ENCODE measurements at regions not wholly inside any gene's neighbourhood (a gene's known extent, or its start where the extent isn't known, plus 50 kb on each side); places are given as distances from the start of the nearest gene placed in this dataset.

GRCh38 chr5:165795073-165795472 lies 2289.7 kb downstream of the MAT2B start:
- no peak for DNase-seq (ENCODE audit: low read depth)
- TF ChIP-seq CTCF (IDR thresholded peaks at IDR 0.05; ENCODE audit: control insufficient read depth, extremely low read depth, insufficient read depth) = no peak
- H3K4me3 ChIP-seq (ENCODE audit: low read depth, low read length) = no peak overlapping the region

DNA sequence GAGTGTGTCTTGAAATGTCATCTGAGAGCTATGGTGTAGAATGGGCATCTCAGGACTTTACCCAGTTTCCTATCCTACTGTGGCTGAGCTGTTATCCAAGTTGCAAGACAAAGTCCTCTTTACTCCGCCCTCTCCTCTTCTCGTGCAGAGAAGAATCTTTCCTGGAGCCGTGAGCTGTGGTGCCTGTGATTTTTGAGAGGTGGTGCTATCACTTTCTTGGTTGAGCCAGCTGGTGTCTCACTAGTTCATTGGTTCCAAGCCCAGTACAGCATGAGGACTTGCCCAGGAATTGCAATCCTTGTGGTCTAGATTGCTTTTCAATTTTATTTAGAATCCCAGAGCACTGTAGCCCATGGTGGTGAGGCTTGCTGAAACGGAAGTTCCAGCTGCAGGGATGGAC lies 2300.3 kb downstream of the MAT2B start:
- no peak for TF ChIP-seq CTCF (IDR thresholded peaks at IDR 0.05; ENCODE audit: control insufficient read depth, extremely low read depth, insufficient read depth)
- no peak for DNase-seq (ENCODE audit: low read depth)
- no peak overlapping the region for H3K4me3 ChIP-seq (ENCODE audit: low read depth, low read length)

- TF ChIP-seq CTCF (IDR thresholded peaks at IDR 0.05; ENCODE audit: control insufficient read depth, extremely low read depth, insufficient read depth) = no peak
- peak; percentile 91 for DNase-seq (ENCODE audit: low read depth)
- H3K4me3 ChIP-seq (ENCODE audit: low read depth, low read length) = no peak overlapping the region
Observed at GRCh38 chr5:165808335-165808734, 2302.9 kb downstream of the MAT2B start.

GRCh38 chr5:165809914-165810313 lies 2304.5 kb downstream of the MAT2B start:
- DNase-seq (ENCODE audit: low read depth) = no peak
- TF ChIP-seq CTCF (IDR thresholded peaks at IDR 0.05; ENCODE audit: control insufficient read depth, extremely low read depth, insufficient read depth) = no peak
- H3K4me3 ChIP-seq (ENCODE audit: low read depth, low read length) = no peak overlapping the region

DNA sequence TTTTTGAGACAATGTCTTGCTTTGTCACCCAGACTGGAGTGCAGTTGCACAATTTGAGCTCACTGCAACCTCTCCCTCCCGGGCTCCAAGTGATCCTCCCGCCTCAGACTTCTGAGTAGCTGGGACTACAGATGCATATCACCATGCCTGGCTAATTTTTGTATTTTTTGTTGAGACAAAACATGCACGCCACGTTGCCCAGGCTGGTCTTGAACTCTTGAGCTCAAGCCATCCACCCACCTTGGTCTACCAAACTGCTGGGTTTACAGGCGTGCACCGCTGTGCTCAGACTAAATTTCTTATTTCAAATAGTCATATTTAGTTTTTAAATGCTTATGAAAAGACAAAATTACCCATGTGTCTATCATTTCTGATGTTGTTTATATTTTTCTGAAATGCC lies 2324.1 kb downstream of the MAT2B start:
- TF ChIP-seq CTCF (IDR thresholded peaks at IDR 0.05; ENCODE audit: control insufficient read depth, extremely low read depth, insufficient read depth) = no peak
- H3K4me3 ChIP-seq (ENCODE audit: low read depth, low read length) = no peak overlapping the region
- DNase-seq (ENCODE audit: low read depth) = no peak

- H3K4me3 ChIP-seq (ENCODE audit: low read depth, low read length) = no peak overlapping the region
- no peak for DNase-seq (ENCODE audit: low read depth)
- TF ChIP-seq CTCF (IDR thresholded peaks at IDR 0.05; ENCODE audit: control insufficient read depth, extremely low read depth, insufficient read depth) = no peak
Observed at GRCh38 chr5:165834891-165835290, 2329.5 kb downstream of the MAT2B start.

DNA sequence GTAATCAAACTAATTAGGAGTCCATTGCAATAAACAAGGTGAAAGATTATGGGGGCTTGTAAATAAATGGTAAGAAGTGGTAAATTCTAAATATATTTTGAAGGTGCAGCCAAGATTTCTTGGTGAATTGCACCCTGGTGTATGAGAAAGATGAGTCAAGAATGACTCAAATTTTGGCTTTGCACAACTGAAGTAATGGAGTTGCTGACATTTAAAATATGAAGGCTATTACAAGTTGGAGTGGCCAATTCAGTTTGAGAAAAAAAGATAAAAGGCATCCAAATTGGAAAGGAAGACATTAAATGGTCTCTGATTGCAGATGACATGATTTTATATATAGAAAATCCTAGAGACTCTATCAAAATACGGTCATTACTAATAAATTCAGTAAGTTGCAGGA lies 2330.6 kb downstream of the MAT2B start:
- no peak for TF ChIP-seq CTCF (IDR thresholded peaks at IDR 0.05; ENCODE audit: control insufficient read depth, extremely low read depth, insufficient read depth)
- DNase-seq (ENCODE audit: low read depth) = no peak
- no peak overlapping the region for H3K4me3 ChIP-seq (ENCODE audit: low read depth, low read length)

All from LNCaP clone FGC (cell line).